OCI-LY3 (cell line): ENCODE measurements at regions not wholly inside any gene's neighbourhood (a gene's known extent, or its start where the extent isn't known, plus 50 kb on each side); places are given as distances from the start of the nearest gene placed in this dataset.

Source experiments
- H2AFZ ChIP-seq: fragments of 200-600, 300-600 bp; shearing (Covaris generic); 2 replicates; pipeline ENCODE4 v1.6.0; 2014; ENCODE audit warnings: antibody characterized with exemption, low read depth, low read length
- H3K27ac ChIP-seq: fragments of 200-600, 300-600 bp; sonication (generic); 2 replicates; pipeline ENCODE4 v1.5.1; 2014; ENCODE audit warnings: mild to moderate bottlenecking, low read length, moderate library complexity, mixed read lengths
- H3K27me3 ChIP-seq: fragments of 200-600, 300-600 bp; sonication (generic); 2 replicates; pipeline ENCODE4 v1.6.1; 2014; ENCODE audit warnings: low read depth, low read length, mixed read lengths
- H3K36me3 ChIP-seq: fragments of 200-600, 300-600 bp; sonication (generic); replicated peaks from 2 replicates; pipeline ENCODE3; 2014; ENCODE audit warnings: low read depth, low read length, mixed read lengths
- H3K4me1 ChIP-seq: fragments of 300-600, 200-600 bp; sonication (generic); 2 replicates; pipeline ENCODE4 v1.6.1; 2014; ENCODE audit warnings: low read length, mixed read lengths
- H3K4me2 ChIP-seq: fragments of 200-600, 300-600 bp; sonication (generic); 2 replicates; pipeline ENCODE4 v1.6.1; 2014; ENCODE audit warnings: low read length, mixed read lengths
- H3K4me3 ChIP-seq: fragments of 300-600, 200-600 bp; sonication (generic); 2 replicates; pipeline ENCODE4 v1.5.1; 2014; ENCODE audit warnings: antibody characterized with exemption, mild to moderate bottlenecking, low read length, moderate library complexity
- H3K79me2 ChIP-seq: fragments of 300-600, 200-600 bp; shearing (Covaris generic); 2 replicates; pipeline ENCODE4 v1.6.1; 2014; ENCODE audit warnings: mild to moderate bottlenecking, low read length, mixed read lengths
- H3K9ac ChIP-seq: fragments of 300-600, 200-600 bp; shearing (Covaris generic); 2 replicates; pipeline ENCODE4 v1.6.0; 2014; ENCODE audit warnings: mild to moderate bottlenecking, low read length, moderate library complexity
- H3K9me3 ChIP-seq: fragments of 200-600, 300-600 bp; shearing (Covaris generic); 2 replicates; pipeline ENCODE4 v1.6.1; 2014; ENCODE audit warnings: low read length, mixed read lengths; ENCODE audit not compliant: insufficient read depth
- H4K20me1 ChIP-seq: fragments of 200-600, 300-600 bp; sonication (generic); 2 replicates; pipeline ENCODE4 v1.6.1; 2016; ENCODE audit warnings: low read length, mixed read lengths; ENCODE audit not compliant: insufficient read depth
- EZH2phosphoT487 ChIP-seq: fragments of 200-600 bp; shearing (Covaris generic); IDR thresholded peaks from 2 replicates; pipeline ENCODE4 v1.6.1; 2018; ENCODE audit warnings: antibody characterized with exemption, mixed run types, low read depth
- TF ChIP-seq, protein P1 (sequence below): fragments of 200-600, 300-600 bp; sonication (generic); IDR thresholded peaks from 2 replicates; pipeline ENCODE4 v1.5.1; 2014; ENCODE audit warnings: antibody characterized with exemption, low read length, low read depth

DNA sequence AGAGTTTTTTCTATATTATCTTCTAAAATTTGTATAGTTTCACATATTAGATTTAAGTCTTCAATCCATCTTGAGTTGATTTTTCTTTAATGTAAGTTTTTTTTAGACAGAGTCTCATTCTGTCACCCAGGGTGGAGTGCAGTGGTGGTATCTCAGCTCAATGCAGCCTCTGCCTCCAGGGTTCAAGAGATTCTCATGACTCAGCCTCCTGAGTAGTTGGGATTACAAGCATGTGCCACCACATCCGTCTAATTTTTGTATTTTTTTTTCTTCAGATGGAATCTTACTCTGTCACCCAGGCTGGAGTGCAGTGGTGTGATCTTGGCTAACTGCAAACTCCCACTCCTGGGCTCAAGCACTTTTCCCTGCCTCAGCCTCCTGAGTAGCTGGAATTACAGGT, 143.4 kb upstream of the ZNF92 start:
- H3K27ac ChIP-seq, result no peak overlapping the region
- no peak for TF ChIP-seq EZH2phosphoT487
- TF ChIP-seq, protein P1, sequence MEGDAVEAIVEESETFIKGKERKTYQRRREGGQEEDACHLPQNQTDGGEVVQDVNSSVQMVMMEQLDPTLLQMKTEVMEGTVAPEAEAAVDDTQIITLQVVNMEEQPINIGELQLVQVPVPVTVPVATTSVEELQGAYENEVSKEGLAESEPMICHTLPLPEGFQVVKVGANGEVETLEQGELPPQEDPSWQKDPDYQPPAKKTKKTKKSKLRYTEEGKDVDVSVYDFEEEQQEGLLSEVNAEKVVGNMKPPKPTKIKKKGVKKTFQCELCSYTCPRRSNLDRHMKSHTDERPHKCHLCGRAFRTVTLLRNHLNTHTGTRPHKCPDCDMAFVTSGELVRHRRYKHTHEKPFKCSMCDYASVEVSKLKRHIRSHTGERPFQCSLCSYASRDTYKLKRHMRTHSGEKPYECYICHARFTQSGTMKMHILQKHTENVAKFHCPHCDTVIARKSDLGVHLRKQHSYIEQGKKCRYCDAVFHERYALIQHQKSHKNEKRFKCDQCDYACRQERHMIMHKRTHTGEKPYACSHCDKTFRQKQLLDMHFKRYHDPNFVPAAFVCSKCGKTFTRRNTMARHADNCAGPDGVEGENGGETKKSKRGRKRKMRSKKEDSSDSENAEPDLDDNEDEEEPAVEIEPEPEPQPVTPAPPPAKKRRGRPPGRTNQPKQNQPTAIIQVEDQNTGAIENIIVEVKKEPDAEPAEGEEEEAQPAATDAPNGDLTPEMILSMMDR, result no peak
- no peak overlapping the region for H3K4me3 ChIP-seq
- H3K4me2 ChIP-seq, result no peak overlapping the region
- H3K9me3 ChIP-seq, result no peaks in the 10 kb centered on the region
- no peaks in the 10 kb centered on the region for H3K4me1 ChIP-seq
- no peak overlapping the region for H2AFZ ChIP-seq
- no peak overlapping the region for H3K9ac ChIP-seq
- no peaks in the 10 kb centered on the region for H3K27me3 ChIP-seq
- no peaks in the 10 kb centered on the region for H3K79me2 ChIP-seq
- no peaks in the 10 kb centered on the region for H3K36me3 ChIP-seq
- H4K20me1 ChIP-seq, result no peaks in the 10 kb centered on the region

DNA sequence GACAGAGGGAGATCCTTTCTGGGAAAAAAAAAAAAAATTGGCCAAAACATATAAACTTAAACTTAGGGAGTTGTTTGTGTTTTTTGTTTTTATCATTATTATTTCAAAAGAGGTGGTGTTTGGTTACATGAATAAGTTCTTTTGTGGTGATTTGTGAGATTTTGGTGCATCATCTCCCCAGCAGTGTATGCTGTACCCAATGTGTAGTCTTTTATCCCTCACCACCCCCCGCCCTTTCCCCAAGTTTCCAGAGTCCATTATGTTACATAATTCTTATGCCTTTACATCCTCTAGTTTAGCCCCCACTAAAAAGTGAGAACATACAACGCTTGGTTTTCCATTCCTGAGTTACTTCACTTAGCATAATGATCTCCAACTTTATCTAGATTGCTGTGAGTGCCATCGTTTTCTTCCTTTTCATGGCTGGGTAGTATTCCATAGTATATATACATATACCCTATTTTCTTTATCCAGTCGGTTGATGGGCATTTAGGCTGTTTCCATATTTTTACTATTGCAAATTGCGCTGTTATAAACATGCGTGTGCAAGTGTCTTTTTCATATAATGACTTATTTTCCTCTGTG, 148.1 kb upstream of the ZNF92 start:
- H3K4me2 ChIP-seq, result no peak overlapping the region
- no peaks in the 10 kb centered on the region for H3K36me3 ChIP-seq
- no peaks in the 10 kb centered on the region for H3K9me3 ChIP-seq
- H3K27me3 ChIP-seq, result no peaks in the 10 kb centered on the region
- H3K4me1 ChIP-seq, result peaks cover 13% of the 10 kb centered on the region
- no peak overlapping the region for H2AFZ ChIP-seq
- H3K9ac ChIP-seq, result no peak overlapping the region
- no peaks in the 10 kb centered on the region for H4K20me1 ChIP-seq
- H3K79me2 ChIP-seq, result no peaks in the 10 kb centered on the region
- H3K27ac ChIP-seq, result no peak overlapping the region
- no peak for TF ChIP-seq EZH2phosphoT487
- TF ChIP-seq, protein P1, result no peak
- H3K4me3 ChIP-seq, result no peak overlapping the region

DNA sequence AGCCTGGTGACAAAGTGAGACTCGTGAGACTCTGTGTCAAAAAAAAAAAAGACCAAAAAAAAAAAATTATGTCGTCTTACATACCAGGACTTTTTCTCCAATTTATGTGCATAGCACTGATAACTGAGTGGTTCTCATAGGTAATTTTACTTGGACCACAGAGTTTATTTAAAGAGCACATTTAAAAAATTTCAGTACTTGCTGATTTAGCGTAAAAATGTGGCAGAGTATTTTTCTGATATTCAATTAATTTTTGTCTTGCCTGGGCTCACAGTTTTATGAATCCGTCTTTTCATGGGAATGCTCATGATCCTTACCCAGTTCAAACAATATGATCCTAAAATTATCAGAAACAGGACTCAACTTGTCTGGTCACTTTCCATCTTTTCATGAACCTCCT, 151.0 kb upstream of the ZNF92 start:
- no peak overlapping the region for H3K9ac ChIP-seq
- no peak overlapping the region for H3K27ac ChIP-seq
- no peaks in the 10 kb centered on the region for H4K20me1 ChIP-seq
- no peaks in the 10 kb centered on the region for H3K9me3 ChIP-seq
- H3K27me3 ChIP-seq, result no peaks in the 10 kb centered on the region
- peaks cover 13% of the 10 kb centered on the region for H3K4me1 ChIP-seq
- H3K4me3 ChIP-seq, result no peak overlapping the region
- TF ChIP-seq EZH2phosphoT487, result no peak
- TF ChIP-seq, protein P1, result no peak
- no peaks in the 10 kb centered on the region for H3K36me3 ChIP-seq
- H3K79me2 ChIP-seq, result no peaks in the 10 kb centered on the region
- no peak overlapping the region for H2AFZ ChIP-seq
- H3K4me2 ChIP-seq, result no peak overlapping the region

DNA sequence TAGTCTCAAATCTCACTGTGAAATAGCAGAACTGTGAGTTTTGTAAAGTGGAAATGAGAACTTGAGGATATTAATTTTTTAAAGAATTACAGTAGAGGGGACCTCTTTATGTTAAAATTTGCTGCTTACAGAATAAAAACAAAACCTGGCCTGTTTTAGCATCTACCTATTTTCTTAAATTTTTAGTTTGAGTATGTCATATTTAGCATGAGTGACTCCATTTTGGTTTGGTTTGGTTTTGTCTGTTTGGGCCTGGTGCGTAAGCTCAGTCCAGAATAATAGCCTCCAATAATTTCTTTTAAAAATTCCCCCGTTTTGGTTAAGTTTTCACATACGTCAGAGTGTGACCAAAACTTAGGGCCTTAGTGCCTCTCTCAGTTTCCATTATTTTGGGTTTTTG, 152.0 kb upstream of the ZNF92 start:
- Histone ChIP-seq H3K4me1 (peaks cover 13% of the 10 kb centered on the region), H3K4me2 (peak overlapping the region; percentile 55)
- TF ChIP-seq, protein P1, result no peak
- TF ChIP-seq EZH2phosphoT487, result no peak

More for the DNA sequence above, 152.0 kb upstream of the ZNF92 start:
- H3K27ac ChIP-seq, result peak overlapping the region; percentile 59
- no peaks in the 10 kb centered on the region for H3K36me3 ChIP-seq
- no peaks in the 10 kb centered on the region for H3K27me3 ChIP-seq
- H3K9ac ChIP-seq, result no peak overlapping the region
- no peak overlapping the region for H3K4me3 ChIP-seq
- peak overlapping the region; percentile 46 for H2AFZ ChIP-seq
- no peaks in the 10 kb centered on the region for H4K20me1 ChIP-seq
- no peaks in the 10 kb centered on the region for H3K79me2 ChIP-seq
- H3K9me3 ChIP-seq, result no peaks in the 10 kb centered on the region
